Endothelial cell of umbilical vein (primary cell): ENCODE measurements at regions not wholly inside any gene's neighbourhood (a gene's known extent, or its start where the extent isn't known, plus 50 kb on each side); places are given as distances from the start of the nearest gene placed in this dataset.
"Not testable (repeated sequence)": the region's sequence is repeated elsewhere in the genome, so short reads cannot be mapped to it uniquely, and the experiment has no call there.

Source experiments
- BruUV-seq: library from RNA; stranded (reverse); fragments of 400-500 nt; replicated peaks from 2 replicates; lab custom pipeline; 2021; lab: Mats Ljungman, UMichigan
- CTCF ChIA-PET: fragments of 300-600, 350-600 bp; sonication (Branson Sonifier 250); formaldehyde crosslinking; loops from one replicate; lab custom pipeline; 2021; ENCODE audit warnings: antibody characterized with exemption, inconsistent platforms; lab: Charles Lee
- POLR2A ChIA-PET: fragments of 300-600, 350-600 bp; sonication (Branson Sonifier 250); formaldehyde crosslinking; loops from one replicate; lab custom pipeline; 2021; ENCODE audit warnings: antibody characterized with exemption, inconsistent platforms; lab: Charles Lee
- DNase-seq: peaks from one replicate; pipeline ENCODE4 v3.0.0-alpha.2; 2011; ENCODE audit warnings: low read depth, low spot score
- FAIRE-seq: peaks from 2 replicates; lab custom pipeline; 2011; peaks lifted over from hg19 to GRCh38; lab: Jason Lieb, UNC
- H2AFZ ChIP-seq: 2 replicates; pipeline ENCODE4 v1.6.0; 2012; ENCODE audit warnings: low read depth, low read length, control low read depth, inconsistent platforms
- H3K27ac ChIP-seq: 2 replicates; pipeline ENCODE4 v1.5.1; 2011; ENCODE audit warnings: low read depth, mild to moderate bottlenecking, control low read depth, low read length, moderate library complexity; ENCODE audit not compliant: insufficient read depth
- H3K27me3 ChIP-seq, 2 experiments: 2 replicates each; pipeline versions ENCODE4 v1.6.0 to v1.6.1; 2011; ENCODE audit warnings: low read length in 2 of 2, mixed read lengths in 1 of 2; ENCODE audit not compliant: control insufficient read depth in 2 of 2, insufficient read depth in 2 of 2
- H3K36me3 ChIP-seq, 2 experiments: 2 replicates in 1 of 2; 3 replicates in 1 of 2; pipeline ENCODE4 v1.5.1; 2011; ENCODE audit warnings: low read length in 2 of 2, mild to moderate bottlenecking in 1 of 2, moderate library complexity in 1 of 2; ENCODE audit not compliant: control insufficient read depth in 2 of 2, insufficient read depth in 2 of 2; ENCODE audit errors: extremely low read depth in 1 of 2
- H3K4me1 ChIP-seq: 3 replicates; pipeline ENCODE4 v1.5.1; 2011; ENCODE audit warnings: mild to moderate bottlenecking, low read length; ENCODE audit not compliant: control insufficient read depth, insufficient read depth; ENCODE audit errors: extremely low read depth
- H3K4me2 ChIP-seq: 2 replicates; pipeline ENCODE4 v1.6.1; 2011; ENCODE audit warnings: low read length, control low read depth, mixed read lengths; ENCODE audit not compliant: insufficient read depth
- H3K4me3 ChIP-seq, 3 experiments: fragments of 200-600 bp in 1 of 3; sonication (generic), shearing (Covaris generic) in 1 of 3; replicated peaks in 1 of 3; 2 replicates each; pipeline ENCODE4 v1.5.1; 2011 to 2016; ENCODE audit warnings: control low read depth in 3 of 3, low read length in 3 of 3, mild to moderate bottlenecking in 2 of 3, inconsistent platforms in 1 of 3, low read depth in 1 of 3, moderate library complexity in 1 of 3; ENCODE audit not compliant: insufficient read depth in 1 of 3
- H3K79me2 ChIP-seq: 2 replicates; pipeline ENCODE4 v1.6.0; 2012; ENCODE audit warnings: low read length, inconsistent platforms; ENCODE audit not compliant: control insufficient read depth, insufficient read depth
- H3K9ac ChIP-seq: replicated peaks from 2 replicates; pipeline ENCODE3; 2011; ENCODE audit warnings: low read length, control low read depth; ENCODE audit not compliant: insufficient read depth; ENCODE audit errors: extremely low read depth
- H3K9me1 ChIP-seq: replicated peaks from 3 replicates; pipeline ENCODE4 v1.6.0; 2011; ENCODE audit warnings: mild to moderate bottlenecking, low read length; ENCODE audit not compliant: control insufficient read depth, insufficient read depth; ENCODE audit errors: extremely low read depth
- H3K9me3 ChIP-seq: replicated peaks from 2 replicates; pipeline ENCODE4 v1.5.1; 2012; ENCODE audit warnings: low read length, inconsistent platforms; ENCODE audit not compliant: control insufficient read depth, insufficient read depth
- H4K20me1 ChIP-seq: replicated peaks from 2 replicates; pipeline ENCODE3; 2011; ENCODE audit warnings: mild to moderate bottlenecking, low read length; ENCODE audit not compliant: control insufficient read depth, insufficient read depth; ENCODE audit errors: extremely low read depth
- EZH2 ChIP-seq: IDR thresholded peaks from 2 replicates; pipeline ENCODE4 v1.6.1; 2012; ENCODE audit warnings: borderline replicate concordance, low read depth, mild to moderate bottlenecking, moderate library complexity, low read length, inconsistent platforms; ENCODE audit not compliant: severe bottlenecking
- FOS ChIP-seq: IDR thresholded peaks from 2 replicates; pipeline ENCODE4 v1.6.1; 2011; ENCODE audit warnings: mild to moderate bottlenecking, low read length, moderate library complexity, borderline replicate concordance; ENCODE audit not compliant: insufficient read depth
- GATA2 ChIP-seq: IDR thresholded peaks from 2 replicates; pipeline ENCODE4 v1.7.0; 2011; ENCODE audit warnings: low read depth, mild to moderate bottlenecking, moderate library complexity, mixed read lengths, low read length; ENCODE audit not compliant: insufficient read length, insufficient read depth
- JUN ChIP-seq: IDR thresholded peaks from 2 replicates; pipeline ENCODE4 v1.6.1; 2011; ENCODE audit warnings: borderline replicate concordance, low read depth; ENCODE audit not compliant: insufficient read length, insufficient read depth
- MAX ChIP-seq: IDR thresholded peaks from 2 replicates; pipeline ENCODE4 v1.6.1; 2011; ENCODE audit not compliant: insufficient read depth, insufficient read length
- MYC ChIP-seq: IDR thresholded peaks from one replicate; pipeline ENCODE4 v1.6.1; 2011; ENCODE audit warnings: mild to moderate bottlenecking, low read depth, low read length
- POLR2A ChIP-seq: IDR thresholded peaks from 2 replicates; pipeline ENCODE4 v1.6.1; 2012; ENCODE audit warnings: low read depth, mild to moderate bottlenecking, control low read depth, low read length
- POLR2AphosphoS5 ChIP-seq: IDR thresholded peaks from 2 replicates; pipeline ENCODE4 v1.6.1; 2012; ENCODE audit warnings: low read depth, mild to moderate bottlenecking, control low read depth, low read length, moderate library complexity; ENCODE audit not compliant: insufficient read depth
- dilution Hi-C: fragments of 300-500 bp; cut with MboI; formaldehyde crosslinking; loops from one replicate; pipeline ENCODE4 v1.15.0; 2019; ENCODE audit warnings: low sequenced_read_pairs; ENCODE audit not compliant: extremely low pct_ligation_motif_present
- intact Hi-C: fragments of 100-400 bp; cut with micrococcal nuclease; formaldehyde crosslinking; loops from one replicate; pipeline ENCODE4 v1.10.0; 2022
- TF ChIP-seq, protein P1 (sequence below), 2 donors: IDR thresholded peaks; 1 replicate in 1 of 2; 2 replicates in 1 of 2; pipeline ENCODE4 v1.5.1; 2011; ENCODE audit warnings: low read length in 2 of 2, mild to moderate bottlenecking in 2 of 2, moderate library complexity in 2 of 2, control low read depth in 1 of 2, inconsistent platforms in 1 of 2, low read depth in 1 of 2; ENCODE audit not compliant: insufficient read depth in 1 of 2; ENCODE audit errors: extremely low read depth in 1 of 2

- TF ChIP-seq FOS (no peak), POLR2AphosphoS5 (no peak), POLR2A (no peak), MYC (no peak), EZH2 (no peak), JUN (no peak), MAX (no peak), GATA2 (no peak)
- TF ChIP-seq, protein P1, sequence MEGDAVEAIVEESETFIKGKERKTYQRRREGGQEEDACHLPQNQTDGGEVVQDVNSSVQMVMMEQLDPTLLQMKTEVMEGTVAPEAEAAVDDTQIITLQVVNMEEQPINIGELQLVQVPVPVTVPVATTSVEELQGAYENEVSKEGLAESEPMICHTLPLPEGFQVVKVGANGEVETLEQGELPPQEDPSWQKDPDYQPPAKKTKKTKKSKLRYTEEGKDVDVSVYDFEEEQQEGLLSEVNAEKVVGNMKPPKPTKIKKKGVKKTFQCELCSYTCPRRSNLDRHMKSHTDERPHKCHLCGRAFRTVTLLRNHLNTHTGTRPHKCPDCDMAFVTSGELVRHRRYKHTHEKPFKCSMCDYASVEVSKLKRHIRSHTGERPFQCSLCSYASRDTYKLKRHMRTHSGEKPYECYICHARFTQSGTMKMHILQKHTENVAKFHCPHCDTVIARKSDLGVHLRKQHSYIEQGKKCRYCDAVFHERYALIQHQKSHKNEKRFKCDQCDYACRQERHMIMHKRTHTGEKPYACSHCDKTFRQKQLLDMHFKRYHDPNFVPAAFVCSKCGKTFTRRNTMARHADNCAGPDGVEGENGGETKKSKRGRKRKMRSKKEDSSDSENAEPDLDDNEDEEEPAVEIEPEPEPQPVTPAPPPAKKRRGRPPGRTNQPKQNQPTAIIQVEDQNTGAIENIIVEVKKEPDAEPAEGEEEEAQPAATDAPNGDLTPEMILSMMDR (IDR thresholded peaks at IDR 0.05; ENCODE audit: extremely low read depth in 1 of 2, insufficient read depth in 1 of 2, low read depth in 1 of 2, low read length in 2 of 2): no peak
- Histone ChIP-seq H3K4me1 (peaks cover 6% of the 10 kb centered on the region), H3K79me2 (no peaks in the 10 kb centered on the region), H3K9ac (no peak overlapping the region), H3K27ac (no peak overlapping the region), H3K4me3 (no peak overlapping the region), H3K27me3 (no peaks in the 10 kb centered on the region), H4K20me1 (no peaks in the 10 kb centered on the region), H2AFZ (no peak overlapping the region), H3K9me1 (no peaks in the 10 kb centered on the region), H3K9me3 (no peaks in the 10 kb centered on the region), H3K36me3 (no peaks in the 10 kb centered on the region), H3K4me2 (no peak overlapping the region)
- FAIRE-seq (no peak), DNase-seq (no peak)
- intact Hi-C loops: no loop called here
- dilution Hi-C loops: no loop called here
- BruUV-seq: no TSS peak
- POLR2A ChIA-PET: no interaction called here
- CTCF ChIA-PET: no interaction called here
Observed at GRCh38 chr3:117054556-117054955, 345.0 kb downstream of the TUSC7 start.

DNA sequence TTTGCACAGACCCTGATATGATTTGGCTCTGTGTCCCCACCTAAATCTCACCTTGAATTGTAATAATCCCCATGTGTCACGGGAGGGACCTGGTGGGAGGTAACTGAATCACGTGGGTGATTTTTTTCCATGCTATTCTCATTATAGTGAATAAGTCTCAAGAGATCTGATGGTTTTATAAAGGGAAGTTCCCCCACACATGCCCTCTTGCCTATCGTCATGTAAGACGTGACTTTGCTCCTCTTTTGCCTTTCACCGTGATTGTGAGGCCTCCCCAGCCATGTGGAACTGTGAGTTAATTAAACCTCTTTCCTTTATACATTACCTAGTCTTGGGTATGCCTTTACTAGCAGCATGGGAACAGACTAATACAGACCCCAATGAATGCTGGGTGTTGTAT is 347.4 kb downstream of the TUSC7 start:
- FAIRE-seq, H3K36me3 ChIP-seq, H3K9ac ChIP-seq, H3K9me1 ChIP-seq, H3K4me3 ChIP-seq, H2AFZ ChIP-seq, H3K4me1 ChIP-seq, dilution Hi-C loops, POLR2A ChIA-PET, H3K9me3 ChIP-seq, H3K27me3 ChIP-seq, H3K27ac ChIP-seq, H3K4me2 ChIP-seq, intact Hi-C loops, H3K79me2 ChIP-seq, H4K20me1 ChIP-seq, DNase-seq, BruUV-seq: not testable (repeated sequence)
- CTCF ChIA-PET: interaction anchor here (1.0 to 2.0 kb wide), 3 partner anchors 38 to 286 kb away, joined by 3 to 8 read pairs (median 7); no protein-coding TSS in a partner anchor
